Endothelial cell of umbilical vein (primary cell): ENCODE measurements at regions not wholly inside any gene's neighbourhood (a gene's known extent, or its start where the extent isn't known, plus 50 kb on each side); places are given as distances from the start of the nearest gene placed in this dataset.

Experiments
- BruUV-seq: library from RNA; stranded (reverse); fragments of 400-500 nt; replicated peaks from 2 replicates; lab custom pipeline; 2021; lab: Mats Ljungman, UMichigan
- CTCF ChIA-PET: fragments of 300-600, 350-600 bp; sonication (Branson Sonifier 250); formaldehyde crosslinking; loops from one replicate; lab custom pipeline; 2021; ENCODE audit warnings: antibody characterized with exemption, inconsistent platforms; lab: Charles Lee
- POLR2A ChIA-PET: fragments of 300-600, 350-600 bp; sonication (Branson Sonifier 250); formaldehyde crosslinking; loops from one replicate; lab custom pipeline; 2021; ENCODE audit warnings: antibody characterized with exemption, inconsistent platforms; lab: Charles Lee
- DNase-seq: peaks from one replicate; pipeline ENCODE4 v3.0.0-alpha.2; 2011; ENCODE audit warnings: low read depth, low spot score
- FAIRE-seq: peaks from 2 replicates; lab custom pipeline; 2011; peaks lifted over from hg19 to GRCh38; lab: Jason Lieb, UNC
- H2AFZ ChIP-seq: 2 replicates; pipeline ENCODE4 v1.6.0; 2012; ENCODE audit warnings: low read depth, low read length, control low read depth, inconsistent platforms
- H3K27ac ChIP-seq: 2 replicates; pipeline ENCODE4 v1.5.1; 2011; ENCODE audit warnings: low read depth, mild to moderate bottlenecking, control low read depth, low read length, moderate library complexity; ENCODE audit not compliant: insufficient read depth
- H3K27me3 ChIP-seq, 2 experiments: 2 replicates each; pipeline versions ENCODE4 v1.6.0 to v1.6.1; 2011; ENCODE audit warnings: low read length in 2 of 2, mixed read lengths in 1 of 2; ENCODE audit not compliant: control insufficient read depth in 2 of 2, insufficient read depth in 2 of 2
- H3K36me3 ChIP-seq, 2 experiments: 2 replicates in 1 of 2; 3 replicates in 1 of 2; pipeline ENCODE4 v1.5.1; 2011; ENCODE audit warnings: low read length in 2 of 2, mild to moderate bottlenecking in 1 of 2, moderate library complexity in 1 of 2; ENCODE audit not compliant: control insufficient read depth in 2 of 2, insufficient read depth in 2 of 2; ENCODE audit errors: extremely low read depth in 1 of 2
- H3K4me1 ChIP-seq: 3 replicates; pipeline ENCODE4 v1.5.1; 2011; ENCODE audit warnings: mild to moderate bottlenecking, low read length; ENCODE audit not compliant: control insufficient read depth, insufficient read depth; ENCODE audit errors: extremely low read depth
- H3K4me2 ChIP-seq: 2 replicates; pipeline ENCODE4 v1.6.1; 2011; ENCODE audit warnings: low read length, control low read depth, mixed read lengths; ENCODE audit not compliant: insufficient read depth
- H3K4me3 ChIP-seq, 3 experiments: fragments of 200-600 bp in 1 of 3; sonication (generic), shearing (Covaris generic) in 1 of 3; replicated peaks in 1 of 3; 2 replicates each; pipeline ENCODE4 v1.5.1; 2011 to 2016; ENCODE audit warnings: control low read depth in 3 of 3, low read length in 3 of 3, mild to moderate bottlenecking in 2 of 3, inconsistent platforms in 1 of 3, low read depth in 1 of 3, moderate library complexity in 1 of 3; ENCODE audit not compliant: insufficient read depth in 1 of 3
- H3K79me2 ChIP-seq: 2 replicates; pipeline ENCODE4 v1.6.0; 2012; ENCODE audit warnings: low read length, inconsistent platforms; ENCODE audit not compliant: control insufficient read depth, insufficient read depth
- H3K9ac ChIP-seq: replicated peaks from 2 replicates; pipeline ENCODE3; 2011; ENCODE audit warnings: low read length, control low read depth; ENCODE audit not compliant: insufficient read depth; ENCODE audit errors: extremely low read depth
- H3K9me1 ChIP-seq: replicated peaks from 3 replicates; pipeline ENCODE4 v1.6.0; 2011; ENCODE audit warnings: mild to moderate bottlenecking, low read length; ENCODE audit not compliant: control insufficient read depth, insufficient read depth; ENCODE audit errors: extremely low read depth
- H3K9me3 ChIP-seq: replicated peaks from 2 replicates; pipeline ENCODE4 v1.5.1; 2012; ENCODE audit warnings: low read length, inconsistent platforms; ENCODE audit not compliant: control insufficient read depth, insufficient read depth
- H4K20me1 ChIP-seq: replicated peaks from 2 replicates; pipeline ENCODE3; 2011; ENCODE audit warnings: mild to moderate bottlenecking, low read length; ENCODE audit not compliant: control insufficient read depth, insufficient read depth; ENCODE audit errors: extremely low read depth
- EZH2 ChIP-seq: IDR thresholded peaks from 2 replicates; pipeline ENCODE4 v1.6.1; 2012; ENCODE audit warnings: borderline replicate concordance, low read depth, mild to moderate bottlenecking, moderate library complexity, low read length, inconsistent platforms; ENCODE audit not compliant: severe bottlenecking
- FOS ChIP-seq: IDR thresholded peaks from 2 replicates; pipeline ENCODE4 v1.6.1; 2011; ENCODE audit warnings: mild to moderate bottlenecking, low read length, moderate library complexity, borderline replicate concordance; ENCODE audit not compliant: insufficient read depth
- GATA2 ChIP-seq: IDR thresholded peaks from 2 replicates; pipeline ENCODE4 v1.7.0; 2011; ENCODE audit warnings: low read depth, mild to moderate bottlenecking, moderate library complexity, mixed read lengths, low read length; ENCODE audit not compliant: insufficient read length, insufficient read depth
- JUN ChIP-seq: IDR thresholded peaks from 2 replicates; pipeline ENCODE4 v1.6.1; 2011; ENCODE audit warnings: borderline replicate concordance, low read depth; ENCODE audit not compliant: insufficient read length, insufficient read depth
- MYC ChIP-seq: IDR thresholded peaks from one replicate; pipeline ENCODE4 v1.6.1; 2011; ENCODE audit warnings: mild to moderate bottlenecking, low read depth, low read length
- POLR2A ChIP-seq: IDR thresholded peaks from 2 replicates; pipeline ENCODE4 v1.6.1; 2012; ENCODE audit warnings: low read depth, mild to moderate bottlenecking, control low read depth, low read length
- POLR2AphosphoS5 ChIP-seq: IDR thresholded peaks from 2 replicates; pipeline ENCODE4 v1.6.1; 2012; ENCODE audit warnings: low read depth, mild to moderate bottlenecking, control low read depth, low read length, moderate library complexity; ENCODE audit not compliant: insufficient read depth
- dilution Hi-C: fragments of 300-500 bp; cut with MboI; formaldehyde crosslinking; loops from one replicate; pipeline ENCODE4 v1.15.0; 2019; ENCODE audit warnings: low sequenced_read_pairs; ENCODE audit not compliant: extremely low pct_ligation_motif_present
- intact Hi-C: fragments of 100-400 bp; cut with micrococcal nuclease; formaldehyde crosslinking; loops from one replicate; pipeline ENCODE4 v1.10.0; 2022
- TF ChIP-seq, protein P1 (sequence below): IDR thresholded peaks from 2 replicates; pipeline ENCODE4 v1.6.1; 2011; ENCODE audit not compliant: insufficient read depth, insufficient read length
- TF ChIP-seq, protein P2 (sequence below), 2 donors: IDR thresholded peaks; 1 replicate in 1 of 2; 2 replicates in 1 of 2; pipeline ENCODE4 v1.5.1; 2011; ENCODE audit warnings: low read length in 2 of 2, mild to moderate bottlenecking in 2 of 2, moderate library complexity in 2 of 2, control low read depth in 1 of 2, inconsistent platforms in 1 of 2, low read depth in 1 of 2; ENCODE audit not compliant: insufficient read depth in 1 of 2; ENCODE audit errors: extremely low read depth in 1 of 2

DNA sequence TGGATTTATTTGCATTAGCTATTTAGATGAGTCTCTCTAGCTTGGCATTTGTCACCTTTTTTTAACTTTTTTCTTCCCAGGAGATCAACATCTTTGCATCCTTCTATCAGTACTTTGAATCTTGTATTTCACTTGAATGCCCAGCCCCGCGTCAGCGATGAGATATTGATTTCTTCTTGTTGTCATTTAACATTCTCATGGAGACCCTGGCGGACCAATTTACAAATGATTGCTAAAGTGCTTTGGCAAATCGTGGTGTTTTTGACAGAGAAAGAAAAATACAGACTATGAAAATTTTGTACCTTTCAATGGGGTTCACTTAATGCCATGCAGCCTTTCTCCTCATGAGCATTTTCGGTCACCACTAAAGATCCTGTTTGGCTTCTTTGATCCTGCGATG lies 269.7 kb downstream of the ABCC12 start:
- CTCF ChIA-PET, result no interaction called here
- no peak for TF ChIP-seq POLR2AphosphoS5
- no peak for TF ChIP-seq POLR2A
- TF ChIP-seq EZH2, result no peak
- no peak for TF ChIP-seq MYC
- no peak for TF ChIP-seq JUN
- TF ChIP-seq, protein P1, sequence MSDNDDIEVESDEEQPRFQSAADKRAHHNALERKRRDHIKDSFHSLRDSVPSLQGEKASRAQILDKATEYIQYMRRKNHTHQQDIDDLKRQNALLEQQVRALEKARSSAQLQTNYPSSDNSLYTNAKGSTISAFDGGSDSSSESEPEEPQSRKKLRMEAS, result no peak
- no peak for TF ChIP-seq FOS
- TF ChIP-seq, protein P2, sequence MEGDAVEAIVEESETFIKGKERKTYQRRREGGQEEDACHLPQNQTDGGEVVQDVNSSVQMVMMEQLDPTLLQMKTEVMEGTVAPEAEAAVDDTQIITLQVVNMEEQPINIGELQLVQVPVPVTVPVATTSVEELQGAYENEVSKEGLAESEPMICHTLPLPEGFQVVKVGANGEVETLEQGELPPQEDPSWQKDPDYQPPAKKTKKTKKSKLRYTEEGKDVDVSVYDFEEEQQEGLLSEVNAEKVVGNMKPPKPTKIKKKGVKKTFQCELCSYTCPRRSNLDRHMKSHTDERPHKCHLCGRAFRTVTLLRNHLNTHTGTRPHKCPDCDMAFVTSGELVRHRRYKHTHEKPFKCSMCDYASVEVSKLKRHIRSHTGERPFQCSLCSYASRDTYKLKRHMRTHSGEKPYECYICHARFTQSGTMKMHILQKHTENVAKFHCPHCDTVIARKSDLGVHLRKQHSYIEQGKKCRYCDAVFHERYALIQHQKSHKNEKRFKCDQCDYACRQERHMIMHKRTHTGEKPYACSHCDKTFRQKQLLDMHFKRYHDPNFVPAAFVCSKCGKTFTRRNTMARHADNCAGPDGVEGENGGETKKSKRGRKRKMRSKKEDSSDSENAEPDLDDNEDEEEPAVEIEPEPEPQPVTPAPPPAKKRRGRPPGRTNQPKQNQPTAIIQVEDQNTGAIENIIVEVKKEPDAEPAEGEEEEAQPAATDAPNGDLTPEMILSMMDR (IDR thresholded peaks at IDR 0.05; ENCODE audit: extremely low read depth in 1 of 2, insufficient read depth in 1 of 2, low read depth in 1 of 2, low read length in 2 of 2), result no peak
- no peak for TF ChIP-seq GATA2
- intact Hi-C loops, result no loop called here
- H3K27me3 ChIP-seq, result no peaks in the 10 kb centered on the region
- H3K79me2 ChIP-seq, result no peaks in the 10 kb centered on the region
- no peaks in the 10 kb centered on the region for H3K36me3 ChIP-seq
- DNase-seq (no peak), FAIRE-seq (no peak)
- H3K27ac ChIP-seq, result no peak overlapping the region
- H2AFZ ChIP-seq, result no peak overlapping the region
- no TSS peak for BruUV-seq
- H3K9me1 ChIP-seq, result no peaks in the 10 kb centered on the region
- H3K9me3 ChIP-seq, result no peaks in the 10 kb centered on the region
- no peak overlapping the region for H3K4me2 ChIP-seq
- dilution Hi-C loops, result no loop called here
- no peaks in the 10 kb centered on the region for H4K20me1 ChIP-seq
- no peak overlapping the region for H3K9ac ChIP-seq
- H3K4me1 ChIP-seq, result no peaks in the 10 kb centered on the region
- POLR2A ChIA-PET, result no interaction called here
- H3K4me3 ChIP-seq, result no peak overlapping the region
